Tibial artery (tissue), 4 donors: ENCODE measurements at regions not wholly inside any gene's neighbourhood (a gene's known extent, or its start where the extent isn't known, plus 50 kb on each side); places are given as distances from the start of the nearest gene placed in this dataset.

ENCODE experiments used
- DNase-seq, 2 donors: peaks; one replicate each; pipeline ENCODE4 v3.0.0-alpha.2; 2019
- H3K27ac ChIP-seq, 2 donors: fragments of 200-600 bp; sonication (generic) in 1 of 2; 1 replicate in 1 of 2; 2 replicates in 1 of 2; pipeline ENCODE4 v1.5.1; 2018 to 2019; ENCODE audit warnings: mild to moderate bottlenecking in 1 of 2
- H3K27me3 ChIP-seq, 2 donors: fragments of 200-600 bp; sonication (generic) in 1 of 2; one replicate each; pipeline versions ENCODE4 v1.5.1 to v1.6.0; 2016 to 2019
- H3K36me3 ChIP-seq, 3 donors: fragments of 200-600 bp; sonication (generic) in 2 of 3; one replicate each; pipeline ENCODE4 v1.5.1; 2016 to 2019; ENCODE audit warnings: mild to moderate bottlenecking in 2 of 3
- H3K4me1 ChIP-seq, 4 donors: fragments of 200-600 bp; sonication (generic) in 2 of 4; 1 replicate in 3 of 4; 2 replicates in 1 of 4; pipeline ENCODE4 v1.5.1; 2016 to 2019
- H3K4me3 ChIP-seq, 2 donors: fragments of 200-600 bp; sonication (generic) in 1 of 2; 1 replicate in 1 of 2; 2 replicates in 1 of 2; pipeline ENCODE4 v1.5.1; 2018 to 2019; ENCODE audit warnings: mild to moderate bottlenecking in 2 of 2
- H3K9me3 ChIP-seq, 3 donors: fragments of 200-600 bp; sonication (generic) in 1 of 3; one replicate each; pipeline ENCODE4 v1.5.1; 2016 to 2019
- CTCF ChIP-seq, 2 experiments: fragments of 200-600 bp in 1 of 2; fragments of 450-650 bp in 1 of 2; IDR thresholded peaks; one replicate each; pipeline ENCODE4 v1.5.1; 2017 to 2019; ENCODE audit warnings: antibody characterized with exemption in 2 of 2, mild to moderate bottlenecking in 1 of 2, moderate library complexity in 1 of 2
- intact Hi-C: fragments of 100-400 bp; cut with DNase I; formaldehyde crosslinking; loops from one replicate; pipeline ENCODE4 v1.15.0; 2023; ENCODE audit warnings: low total_unique reads

- Histone ChIP-seq H3K27ac (no peak overlapping the region), H3K36me3 (no peaks in the 10 kb centered on the region), H3K4me1 (no peaks in the 10 kb centered on the region), H3K27me3 (no peaks in the 10 kb centered on the region), H3K4me3 (no peak overlapping the region), H3K9me3 (no peaks in the 10 kb centered on the region)
- DNase-seq, result no peak
- no peak for TF ChIP-seq CTCF (IDR thresholded peaks at IDR 0.05)
- intact Hi-C loops, result no loop called here
Measured at GRCh38 chr3:144770281-144770680, 798.7 kb downstream of the DIPK2A start.

DNA sequence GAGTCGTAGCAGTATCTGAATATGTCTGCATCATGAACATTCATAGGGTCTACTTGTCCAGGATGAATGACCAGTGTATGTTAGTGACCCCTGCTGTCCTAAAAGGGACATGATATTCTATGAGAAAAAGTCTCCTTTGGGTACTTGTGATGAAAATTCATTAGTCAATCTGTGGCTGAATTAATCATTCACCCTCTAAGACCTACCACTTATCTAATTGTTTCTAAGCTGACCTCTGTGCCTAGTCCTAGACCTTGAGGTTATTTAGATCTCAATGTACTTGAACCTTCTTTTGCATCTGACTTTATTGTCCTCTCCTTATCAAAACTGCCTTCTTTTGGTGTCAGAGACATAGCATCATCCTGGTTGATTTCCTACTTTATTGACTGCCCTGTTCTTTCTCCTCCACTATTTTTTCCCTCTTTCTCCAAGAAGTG, 799.3 kb downstream of the DIPK2A start:
- peak; percentile 25 to 48 for TF ChIP-seq CTCF (IDR thresholded peaks at IDR 0.05)
- Histone ChIP-seq H3K9me3 (no peaks in the 10 kb centered on the region), H3K4me1 (no peaks in the 10 kb centered on the region), H3K4me3 (no peak overlapping the region), H3K27me3 (no peaks in the 10 kb centered on the region), H3K27ac (no peak overlapping the region), H3K36me3 (no peaks in the 10 kb centered on the region)
- intact Hi-C loops, result no loop called here
- DNase-seq, result no peak

GRCh38 chr3:144771381-144771870, 799.8 kb downstream of the DIPK2A start:
- Histone ChIP-seq H3K27me3 (no peaks in the 10 kb centered on the region), H3K27ac (no peak overlapping the region), H3K4me1 (no peaks in the 10 kb centered on the region), H3K4me3 (no peak overlapping the region), H3K36me3 (no peaks in the 10 kb centered on the region), H3K9me3 (no peaks in the 10 kb centered on the region)
- TF ChIP-seq CTCF (IDR thresholded peaks at IDR 0.05), result no peak
- intact Hi-C loops, result no loop called here
- DNase-seq, result no peak

GRCh38 chr3:144772372-144772771, 800.7 kb downstream of the DIPK2A start:
- H3K27me3 ChIP-seq, result no peaks in the 10 kb centered on the region
- H3K4me1 ChIP-seq, result no peaks in the 10 kb centered on the region
- DNase-seq, result no peak
- no peak overlapping the region for H3K27ac ChIP-seq
- no peak overlapping the region for H3K4me3 ChIP-seq
- no peaks in the 10 kb centered on the region for H3K9me3 ChIP-seq
- TF ChIP-seq CTCF (IDR thresholded peaks at IDR 0.05), result no peak
- H3K36me3 ChIP-seq, result no peaks in the 10 kb centered on the region
- intact Hi-C loops, result no loop called here

- Histone ChIP-seq H3K36me3 (no peaks in the 10 kb centered on the region), H3K4me3 (no peak overlapping the region), H3K27me3 (no peaks in the 10 kb centered on the region), H3K9me3 (no peaks in the 10 kb centered on the region), H3K4me1 (no peaks in the 10 kb centered on the region), H3K27ac (no peak overlapping the region)
- TF ChIP-seq CTCF (IDR thresholded peaks at IDR 0.05), result no peak
- no peak for DNase-seq
- intact Hi-C loops, result no loop called here
Measured at GRCh38 chr3:144773350-144773749, 801.7 kb downstream of the DIPK2A start.

- no peak overlapping the region for H3K27ac ChIP-seq
Measured at GRCh38 chr3:144774897-144775296, 803.3 kb downstream of the DIPK2A start.

More at GRCh38 chr3:144774897-144775296, 803.3 kb downstream of the DIPK2A start:
- Histone ChIP-seq H3K4me3 (no peak overlapping the region), H3K27me3 (no peaks in the 10 kb centered on the region), H3K4me1 (no peaks in the 10 kb centered on the region), H3K9me3 (no peaks in the 10 kb centered on the region), H3K36me3 (no peaks in the 10 kb centered on the region)
- intact Hi-C loops, result no loop called here
- TF ChIP-seq CTCF (IDR thresholded peaks at IDR 0.05), result no peak
- DNase-seq, result no peak
